GM21360 (cell line): ENCODE measurements at regions not wholly inside any gene's neighbourhood (a gene's known extent, or its start where the extent isn't known, plus 50 kb on each side); places are given as distances from the start of the nearest gene placed in this dataset.
A peak's percentile ranks its signal among the peaks of the same experiment; 100 is the strongest.

Source experiments
- ATAC-seq: cut with Tn5 transposase; IDR thresholded peaks from one replicate; pipeline ENCODE4 v1.9.1; 2021; ENCODE audit warnings: mild to moderate bottlenecking, moderate library complexity; ENCODE audit not compliant: unreplicated experiment

GRCh38 chrX:137401092-137401491 is 164.8 kb upstream of the ZIC3 start:
- no peak for ATAC-seq

GRCh38 chrX:137387646-137388045 is 178.3 kb upstream of the ZIC3 start:
- ATAC-seq = no peak

DNA sequence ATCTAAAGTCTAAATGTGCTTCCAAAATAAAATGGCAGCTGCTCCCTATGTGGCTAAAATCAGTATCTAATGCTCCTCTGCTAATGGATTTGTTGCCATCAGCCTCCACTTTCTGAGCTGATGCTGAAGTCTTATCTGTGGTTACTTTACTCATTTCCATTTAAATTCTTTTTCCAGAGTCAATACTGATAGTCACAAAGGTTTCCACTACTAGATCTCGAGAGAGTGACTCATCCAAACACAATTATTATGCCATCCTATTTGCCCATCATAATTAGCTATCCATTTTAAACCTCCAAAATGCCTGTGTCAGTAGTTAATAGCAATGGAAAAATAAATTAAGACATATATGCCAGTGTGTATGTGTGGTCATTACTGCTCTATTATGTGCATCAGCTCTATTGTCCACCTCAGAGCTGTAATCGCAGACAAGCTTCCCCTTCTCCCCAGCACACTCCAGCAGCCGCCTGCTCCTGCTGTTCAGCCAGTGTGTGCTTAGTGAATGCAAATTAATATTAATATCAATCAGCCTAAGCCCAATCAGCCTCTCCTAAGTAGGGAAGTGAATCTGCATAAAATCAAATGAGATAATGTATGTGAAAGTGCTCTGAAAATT is 199.8 kb upstream of the ZIC3 start:
- ATAC-seq = no peak

DNA sequence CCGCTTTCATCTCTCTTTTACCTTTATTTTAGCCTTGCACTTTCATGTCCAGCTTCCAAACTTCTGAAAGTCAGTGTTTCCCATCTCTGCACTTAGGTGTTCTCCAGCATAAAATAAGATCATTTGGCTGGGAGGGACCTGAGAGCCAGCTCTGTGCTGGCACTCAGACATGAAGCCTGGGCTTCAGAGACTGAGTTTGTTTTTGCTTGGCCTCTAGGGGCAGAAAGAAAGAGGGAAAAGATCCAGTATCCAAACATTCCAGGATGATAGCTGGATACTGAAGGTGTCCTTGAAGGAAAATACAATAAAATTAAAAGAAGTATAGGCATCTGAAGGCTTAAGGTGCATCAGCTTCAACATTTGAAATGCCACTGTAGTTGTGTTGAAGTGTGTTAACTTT is 202.4 kb upstream of the ZIC3 start:
- no peak for ATAC-seq

DNA sequence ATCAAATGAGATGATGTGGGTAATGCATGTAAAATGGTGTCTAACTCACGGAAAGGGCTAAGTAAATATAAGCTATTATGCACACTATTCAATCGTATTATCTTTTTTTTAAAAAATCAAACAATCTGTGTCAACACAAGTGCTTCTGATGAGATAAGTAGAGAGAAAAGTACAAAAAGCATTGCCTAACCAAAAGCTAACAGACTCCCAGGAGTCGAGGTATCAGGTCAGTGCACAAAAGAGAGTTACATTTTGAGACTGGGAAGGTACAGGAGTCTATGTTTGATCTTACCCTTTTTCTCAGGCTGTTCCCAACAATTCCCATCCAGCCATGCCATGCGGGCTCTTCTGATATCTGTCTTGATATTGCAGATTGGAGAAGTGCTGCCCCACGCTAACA is 203.3 kb upstream of the ZIC3 start:
- ATAC-seq = no peak

DNA sequence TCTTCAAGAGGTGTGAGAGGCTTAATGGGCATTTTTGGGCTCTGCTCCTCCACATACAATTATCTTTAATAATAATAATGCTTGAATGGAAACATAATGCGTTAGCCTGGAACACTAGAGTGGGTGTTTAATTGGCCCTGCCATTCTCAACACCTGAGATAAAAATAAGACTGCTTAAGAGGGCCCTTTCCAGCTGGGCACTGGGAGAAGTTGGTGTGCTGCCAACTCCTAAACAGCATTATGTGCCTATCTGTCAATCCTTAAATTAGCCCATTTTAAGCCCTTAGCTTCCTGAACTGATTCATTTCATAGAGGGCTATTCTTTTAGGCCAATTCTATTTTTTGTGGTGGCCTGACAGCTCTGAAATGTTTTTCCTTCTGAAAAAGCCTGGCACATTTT is 211.1 kb upstream of the ZIC3 start:
- ATAC-seq = no peak

- ATAC-seq = peak; percentile 57
Measured at GRCh38 chrX:137353404-137353803, 212.5 kb upstream of the ZIC3 start.

- ATAC-seq = no peak
Measured at GRCh38 chrX:137352101-137352660, 213.7 kb upstream of the ZIC3 start.

DNA sequence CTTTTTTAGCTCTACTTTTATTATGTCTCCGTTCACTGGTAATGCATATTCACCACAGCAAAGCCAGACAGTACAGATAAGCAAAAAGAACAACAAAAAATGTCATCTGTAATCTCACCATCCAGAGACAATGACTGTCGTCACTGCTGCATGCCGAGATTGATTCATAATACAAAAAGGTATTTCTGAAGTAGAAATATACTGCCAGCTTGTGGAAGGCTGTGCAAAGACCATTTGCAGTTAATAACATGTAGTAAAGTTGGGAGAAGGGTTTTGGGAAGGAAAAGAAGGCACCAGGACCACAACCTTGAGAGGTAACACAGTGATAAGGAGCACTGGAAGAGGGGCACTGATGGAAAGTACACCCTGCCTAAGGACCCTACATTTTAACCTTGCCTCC is 223.0 kb upstream of the ZIC3 start:
- ATAC-seq = no peak

GRCh38 chrX:137313627-137314026 is 252.3 kb upstream of the ZIC3 start:
- ATAC-seq = no peak

GRCh38 chrX:137305404-137305803 is 260.5 kb upstream of the ZIC3 start:
- ATAC-seq = no peak

- ATAC-seq = no peak
Measured at GRCh38 chrX:137297167-137297566, 263.4 kb upstream of the GPR101 start.

GRCh38 chrX:137290011-137290410 is 256.2 kb upstream of the GPR101 start:
- no peak for ATAC-seq

GRCh38 chrX:137287191-137287590 is 253.4 kb upstream of the GPR101 start:
- no peak for ATAC-seq

DNA sequence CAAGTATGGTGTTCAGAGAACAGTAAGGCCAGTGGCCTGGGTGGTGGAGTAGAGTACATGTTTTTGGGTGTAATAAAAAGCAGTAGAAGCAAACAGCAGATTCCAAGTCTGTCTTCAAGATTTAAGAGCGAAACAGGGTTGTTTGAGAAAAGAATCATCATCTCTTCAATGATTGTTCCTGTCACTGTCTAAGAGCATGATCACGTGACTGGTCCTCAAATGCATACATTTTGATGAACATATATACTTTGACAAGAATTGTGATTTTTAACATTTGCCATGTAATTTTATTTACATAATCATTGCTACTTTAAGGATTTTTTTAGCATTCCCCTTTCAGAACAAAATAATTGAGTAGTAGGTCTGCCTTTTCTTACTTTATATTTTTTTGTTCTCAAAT is 252.6 kb upstream of the GPR101 start:
- no peak for ATAC-seq

DNA sequence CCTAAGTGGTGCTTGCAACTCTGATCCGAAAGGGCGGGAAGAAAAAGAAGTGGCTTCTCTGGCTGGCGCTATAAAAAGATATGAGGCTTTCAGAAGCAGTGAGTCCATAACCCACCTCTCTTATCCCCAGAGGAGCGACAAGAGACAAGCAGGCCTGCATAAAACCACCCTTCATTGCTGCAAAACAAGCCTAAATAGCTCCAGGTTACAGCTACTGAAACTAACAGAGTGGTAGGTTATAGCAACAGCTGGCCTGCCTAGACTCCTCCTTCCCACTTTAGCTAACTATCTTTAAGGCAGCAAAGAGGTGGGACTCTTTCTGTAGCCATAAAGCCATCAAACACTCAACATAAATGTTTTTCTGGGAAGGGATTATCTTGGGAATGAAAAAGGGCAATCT is 245.0 kb upstream of the GPR101 start:
- no peak for ATAC-seq

DNA sequence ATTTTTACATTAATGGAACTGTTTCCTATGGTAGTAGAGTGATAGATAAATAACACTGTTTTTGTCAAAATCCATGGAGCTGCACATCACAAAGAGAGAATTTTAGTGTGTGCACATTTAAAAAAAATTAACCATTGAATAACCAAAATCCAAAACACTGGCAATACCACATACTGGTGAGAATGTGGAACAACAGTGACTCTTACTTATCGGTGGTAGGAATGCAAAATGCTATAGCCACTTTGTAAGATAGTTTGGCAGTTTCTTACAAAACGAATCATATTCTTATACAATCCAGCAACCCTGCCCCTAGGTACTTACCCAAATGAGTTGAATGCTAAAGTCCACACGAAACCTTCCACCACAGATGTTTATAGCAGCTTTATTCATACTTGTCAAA is 229.6 kb upstream of the GPR101 start:
- no peak for ATAC-seq

- ATAC-seq = no peak
Measured at GRCh38 chrX:137245183-137245582, 211.4 kb upstream of the GPR101 start.

- ATAC-seq = no peak
Measured at GRCh38 chrX:137236837-137237236, 203.0 kb upstream of the GPR101 start.

GRCh38 chrX:137234651-137235402 is 201.0 kb upstream of the GPR101 start:
- no peak for ATAC-seq

- ATAC-seq = no peak
Measured at GRCh38 chrX:137233478-137233877, 199.7 kb upstream of the GPR101 start.

DNA sequence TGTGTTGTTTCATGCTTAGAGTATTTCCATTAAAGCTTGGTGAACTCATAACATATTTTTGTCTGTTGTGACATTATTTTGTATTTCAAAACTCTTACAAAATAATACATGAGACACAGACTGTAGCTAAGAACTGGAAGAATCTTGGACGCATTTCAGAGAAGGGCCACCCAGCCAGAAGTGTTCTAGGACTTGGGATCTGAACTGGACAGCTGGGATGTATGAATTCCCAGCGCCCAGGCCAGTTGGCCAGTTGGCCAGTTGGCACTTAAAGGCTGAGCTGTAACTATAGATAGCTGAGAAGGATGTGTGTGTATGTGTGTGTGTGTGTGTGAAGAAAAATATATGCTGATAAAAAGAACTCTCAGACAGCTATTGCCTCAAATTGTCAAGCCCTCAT is 193.4 kb upstream of the GPR101 start:
- no peak for ATAC-seq
